Mesenchymal stem cell (in vitro differentiated cells and primary cell): ENCODE measurements at regions not wholly inside any gene's neighbourhood (a gene's known extent, or its start where the extent isn't known, plus 50 kb on each side); places are given as distances from the start of the nearest gene placed in this dataset.

Source experiments
- DNase-seq: peaks from one replicate; pipeline ENCODE4 v3.0.0-alpha.2; 2013
- H2AFZ ChIP-seq: one replicate; pipeline ENCODE4 v1.6.1; 2013; ENCODE audit warnings: low read depth, mild to moderate bottlenecking, control low read depth, inconsistent platforms, low read length, moderate library complexity
- H2AK5ac ChIP-seq: 2 replicates; pipeline ENCODE4 v1.6.1; 2013; ENCODE audit warnings: low read length, moderate library complexity, mild to moderate bottlenecking, inconsistent platforms; ENCODE audit not compliant: severe bottlenecking
- H2BK120ac ChIP-seq: one replicate; pipeline ENCODE4 v1.6.1; 2013; ENCODE audit warnings: low read depth, mild to moderate bottlenecking, inconsistent platforms, low read length, moderate library complexity
- H2BK12ac ChIP-seq, 2 experiments: one replicate each; pipeline ENCODE4 v1.6.1; 2013; ENCODE audit warnings: inconsistent platforms in 2 of 2, low read length in 2 of 2, mild to moderate bottlenecking in 2 of 2, moderate library complexity in 2 of 2, control low read depth in 1 of 2
- H2BK15ac ChIP-seq: one replicate; pipeline ENCODE4 v1.6.1; 2013; ENCODE audit warnings: mild to moderate bottlenecking, low read depth, inconsistent platforms; ENCODE audit not compliant: poor library complexity, severe bottlenecking
- H2BK5ac ChIP-seq: 2 replicates; pipeline ENCODE4 v1.6.1; 2013; ENCODE audit warnings: low read depth, mild to moderate bottlenecking, low read length, control low read depth, inconsistent platforms; ENCODE audit not compliant: poor library complexity, severe bottlenecking
- H3K14ac ChIP-seq, 2 experiments: one replicate each; pipeline ENCODE4 v1.6.1; 2013; ENCODE audit warnings: inconsistent platforms in 2 of 2, low read length in 2 of 2, control low read depth in 1 of 2, mild to moderate bottlenecking in 1 of 2, moderate library complexity in 1 of 2
- H3K18ac ChIP-seq, 2 experiments: one replicate each; pipeline ENCODE4 v1.6.1; 2013; ENCODE audit warnings: inconsistent platforms in 2 of 2, low read length in 2 of 2, control low read depth in 1 of 2, low read depth in 1 of 2, mild to moderate bottlenecking in 1 of 2
- H3K23ac ChIP-seq, 2 experiments: one replicate each; pipeline ENCODE4 v1.6.1; 2013; ENCODE audit warnings: inconsistent platforms in 2 of 2, low read length in 2 of 2, mild to moderate bottlenecking in 2 of 2, moderate library complexity in 2 of 2, control low read depth in 1 of 2
- H3K27ac ChIP-seq: 2 replicates; pipeline ENCODE4 v1.5.1; 2013; ENCODE audit warnings: mild to moderate bottlenecking, moderate library complexity, low read length, control low read depth, inconsistent platforms; ENCODE audit not compliant: poor library complexity, severe bottlenecking
- H3K27me3 ChIP-seq, 2 experiments: 2 replicates each; pipeline versions ENCODE4 v1.6.1 to v1.7.0; 2013; ENCODE audit warnings: low read length in 2 of 2, mild to moderate bottlenecking in 2 of 2, moderate library complexity in 2 of 2, control low read depth in 1 of 2, inconsistent platforms in 1 of 2; ENCODE audit not compliant: control insufficient read depth in 1 of 2, insufficient read depth in 1 of 2
- H3K36me3 ChIP-seq, 2 experiments: 2 replicates each; pipeline versions ENCODE4 v1.6.1 to v1.7.0; 2013; ENCODE audit warnings: low read length in 2 of 2, control low read depth in 1 of 2, inconsistent platforms in 1 of 2, low read depth in 1 of 2, mild to moderate bottlenecking in 1 of 2; ENCODE audit not compliant: insufficient read depth in 2 of 2, control insufficient read depth in 1 of 2
- H3K4ac ChIP-seq, 2 experiments: one replicate each; pipeline ENCODE4 v1.6.1; 2013; ENCODE audit warnings: inconsistent platforms in 2 of 2, low read length in 2 of 2, mild to moderate bottlenecking in 2 of 2, moderate library complexity in 2 of 2, control low read depth in 1 of 2, low read depth in 1 of 2
- H3K4me1 ChIP-seq: 2 replicates; pipeline ENCODE4 v1.6.1; 2013; ENCODE audit warnings: low read depth, low read length, control low read depth; ENCODE audit not compliant: control insufficient read depth, insufficient read depth
- H3K4me2 ChIP-seq: 2 replicates; pipeline ENCODE4 v1.6.1; 2013; ENCODE audit warnings: low read length, mild to moderate bottlenecking, inconsistent platforms; ENCODE audit not compliant: poor library complexity, severe bottlenecking
- H3K4me3 ChIP-seq, 2 experiments: 2 replicates each; pipeline versions ENCODE4 v1.5.1 to v1.7.0; 2013; ENCODE audit warnings: low read length in 2 of 2, mild to moderate bottlenecking in 2 of 2, control low read depth in 1 of 2, low read depth in 1 of 2; ENCODE audit not compliant: insufficient read depth in 1 of 2
- H3K79me1 ChIP-seq: replicated peaks from 2 replicates; pipeline ENCODE4 v1.6.1; 2013; ENCODE audit warnings: mild to moderate bottlenecking, control low read depth, low read length, inconsistent platforms; ENCODE audit not compliant: poor library complexity, severe bottlenecking
- H3K9ac ChIP-seq: 2 replicates; pipeline ENCODE4 v1.7.0; 2013; ENCODE audit warnings: mild to moderate bottlenecking, low read length, moderate library complexity
- H3K9me3 ChIP-seq: 2 replicates; pipeline ENCODE4 v1.7.0; 2013; ENCODE audit warnings: mild to moderate bottlenecking, low read length; ENCODE audit not compliant: control insufficient read depth
- H4K8ac ChIP-seq: one replicate; pipeline ENCODE4 v1.6.1; 2013; ENCODE audit warnings: inconsistent platforms, mild to moderate bottlenecking, low read length, moderate library complexity
- H4K91ac ChIP-seq: one replicate; pipeline ENCODE4 v1.6.1; 2013; ENCODE audit warnings: mild to moderate bottlenecking, low read length, inconsistent platforms
- whole genome bisulfite sequencing: methylation state at CpG from one replicate; pipeline ENCODE4 v1.1.7; 2013; ENCODE audit warnings: mixed read lengths; 5-methylcytosine and 5-hydroxymethylcytosine counted together

DNA sequence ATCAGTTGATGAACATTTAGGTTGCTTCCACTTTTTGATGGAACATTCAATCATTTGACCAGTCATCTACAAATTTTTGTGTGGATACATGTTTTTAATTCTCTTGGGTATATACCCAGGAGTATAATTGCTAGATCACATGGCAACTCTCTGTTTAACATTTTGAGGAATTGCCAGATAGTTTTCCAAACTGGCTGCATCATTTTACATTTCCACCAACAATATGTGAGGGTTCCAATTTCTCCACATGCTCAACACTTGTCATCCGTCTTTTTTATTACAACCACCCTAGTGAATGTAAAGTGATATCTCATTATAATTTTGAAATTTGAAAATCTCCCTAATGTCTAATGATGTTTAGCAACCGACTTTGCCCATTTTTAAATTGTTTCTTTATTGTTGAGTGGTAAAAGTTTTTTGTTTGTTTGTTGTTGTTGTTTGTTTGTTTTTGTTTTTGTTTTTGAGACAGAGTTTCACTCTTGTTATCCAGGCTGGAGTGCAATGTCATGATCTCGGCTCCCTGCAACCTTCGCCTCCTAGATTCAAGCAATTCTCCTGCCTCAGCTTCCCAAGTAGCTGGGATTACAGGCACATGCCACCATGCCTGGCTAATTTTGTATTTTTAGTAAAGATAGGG, 53.7 kb upstream of the PDYN start:
- Histone ChIP-seq H3K27ac (no peak overlapping the region), H3K4ac (no peak overlapping the region), H3K27me3 (peaks cover 22 to 60% of the 10 kb centered on the region in 2 experiments), H4K8ac (no peak overlapping the region), H2BK15ac (no peak overlapping the region), H3K18ac (no peak overlapping the region), H3K4me1 (no peaks in the 10 kb centered on the region), H2AFZ (no peak overlapping the region), H3K9ac (no peak overlapping the region), H3K14ac (no peak overlapping the region), H3K36me3 (no peaks in the 10 kb centered on the region), H3K4me2 (no peak overlapping the region), H2BK120ac (no peak overlapping the region), H3K9me3 (no peaks in the 10 kb centered on the region), H2BK5ac (no peak overlapping the region), H3K79me1 (no peaks in the 10 kb centered on the region), H2AK5ac (no peak overlapping the region), H2BK12ac (no peak overlapping the region), H3K4me3 (no peak overlapping the region), H3K23ac (no peak overlapping the region), H4K91ac (no peak overlapping the region)
- DNase-seq = no peak
- WGBS = 80% methylated on average over 1 of the region's 4 CpGs

DNA sequence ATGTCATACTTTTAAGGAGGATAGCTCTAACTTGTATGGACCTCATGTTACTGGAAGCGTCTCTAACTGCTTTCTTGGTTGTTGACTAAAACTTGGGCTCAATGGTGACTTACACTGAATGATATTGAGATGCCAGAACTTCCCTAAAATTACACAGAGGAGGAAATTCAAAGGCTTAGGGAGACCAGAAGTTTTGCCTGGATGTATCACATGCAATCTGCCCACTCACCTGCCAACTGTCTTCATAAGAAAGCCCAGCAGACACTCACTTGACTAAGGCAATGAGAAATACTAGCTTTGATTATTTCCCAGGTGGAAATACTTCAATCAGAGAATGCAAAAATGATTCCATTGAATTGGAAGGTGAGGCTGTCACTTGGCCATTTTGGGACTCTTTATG, 51.2 kb upstream of the PDYN start:
- H3K4ac ChIP-seq = no peak overlapping the region
- no peak overlapping the region for H3K4me3 ChIP-seq
- no peak overlapping the region for H2AFZ ChIP-seq
- H2BK12ac ChIP-seq = no peak overlapping the region
- no peak overlapping the region for H4K8ac ChIP-seq
- H3K18ac ChIP-seq = no peak overlapping the region
- H3K27ac ChIP-seq = no peak overlapping the region
- H3K36me3 ChIP-seq = no peaks in the 10 kb centered on the region
- no peak overlapping the region for H3K23ac ChIP-seq
- no peak overlapping the region for H2BK15ac ChIP-seq
- H2BK120ac ChIP-seq = no peak overlapping the region
- no peak overlapping the region for H2BK5ac ChIP-seq
- H3K4me2 ChIP-seq = no peak overlapping the region
- no peak for DNase-seq
- 71% methylated on average over 1 of the region's 1 CpG for WGBS
- H2AK5ac ChIP-seq = no peak overlapping the region
- H3K9ac ChIP-seq = no peak overlapping the region
- H3K4me1 ChIP-seq = no peaks in the 10 kb centered on the region
- H4K91ac ChIP-seq = no peak overlapping the region
- H3K79me1 ChIP-seq = no peaks in the 10 kb centered on the region
- H3K9me3 ChIP-seq = no peaks in the 10 kb centered on the region
- peaks cover 22 to 47% of the 10 kb centered on the region in 2 experiments for H3K27me3 ChIP-seq
- H3K14ac ChIP-seq = no peak overlapping the region
